Tibial nerve (tissue), 4 donors: ENCODE measurements at regions not wholly inside any gene's neighbourhood (a gene's known extent, or its start where the extent isn't known, plus 50 kb on each side); places are given as distances from the start of the nearest gene placed in this dataset.

Experiments
- DNase-seq, 2 donors: peaks; one replicate each; pipeline ENCODE4 v3.0.0-alpha.2; 2019; ENCODE audit warnings: low spot score in 2 of 2
- H3K27ac ChIP-seq, 4 donors: fragments of 200-600 bp; sonication (generic) in 3 of 4; one replicate each; pipeline ENCODE4 v1.5.1; 2017 to 2019; ENCODE audit warnings: mild to moderate bottlenecking in 1 of 4
- H3K27me3 ChIP-seq, 2 donors: fragments of 200-600 bp; sonication (generic) in 1 of 2; one replicate each; pipeline versions ENCODE4 v1.5.1 to v1.6.0; 2017 to 2019
- H3K36me3 ChIP-seq, 3 donors: fragments of 200-600 bp; sonication (generic); one replicate each; pipeline ENCODE4 v1.5.1; 2018 to 2019
- H3K4me1 ChIP-seq, 4 donors: fragments of 200-600 bp; sonication (generic) in 3 of 4; one replicate each; pipeline ENCODE4 v1.5.1; 2017 to 2019
- H3K4me3 ChIP-seq, 4 donors: fragments of 200-600 bp; sonication (generic) in 3 of 4; one replicate each; pipeline ENCODE4 v1.5.1; 2017 to 2019; ENCODE audit warnings: mild to moderate bottlenecking in 1 of 4, moderate library complexity in 1 of 4
- H3K9me3 ChIP-seq, 4 donors: fragments of 200-600 bp; sonication (generic) in 3 of 4; one replicate each; pipeline ENCODE4 v1.5.1; 2017 to 2019
- CTCF ChIP-seq, 5 experiments: fragments of 200-600 bp in 3 of 5; fragments of 450-650 bp in 2 of 5; sonication (generic) in 3 of 5; IDR thresholded peaks; one replicate each; pipeline ENCODE4 v1.5.1; 2016 to 2019; ENCODE audit warnings: antibody characterized with exemption in 5 of 5, mild to moderate bottlenecking in 3 of 5, moderate library complexity in 2 of 5
- EP300 ChIP-seq, 2 donors: sonication (generic); formaldehyde crosslinking; IDR thresholded peaks; one replicate each; pipeline ENCODE4 v1.6.1; 2017; ENCODE audit warnings: antibody characterized with exemption in 2 of 2, mild to moderate bottlenecking in 1 of 2
- POLR2A ChIP-seq, 2 donors: fragments of 450-650 bp; IDR thresholded peaks; one replicate each; pipeline ENCODE4 v1.6.1; 2017; ENCODE audit warnings: antibody characterized with exemption in 2 of 2, mild to moderate bottlenecking in 2 of 2, moderate library complexity in 2 of 2
- WGBS, 2 donors: methylation state at CpG; one replicate each; pipeline ENCODE4 v1.1.5; 2018; 5-methylcytosine and 5-hydroxymethylcytosine counted together

- peaks cover 0 to 24% (median 6%) of the 10 kb centered on the region in 4 donors for H3K9me3 ChIP-seq
- H3K36me3 ChIP-seq, result no peaks in the 10 kb centered on the region
- H3K27ac ChIP-seq, result no peak overlapping the region
- DNase-seq, result no peak
- no peak overlapping the region for H3K4me3 ChIP-seq
- H3K27me3 ChIP-seq, result no peaks in the 10 kb centered on the region
- 46 to 47% methylated on average over 2 of the region's 2 CpGs for WGBS, 2 donors
- TF ChIP-seq EP300 (IDR thresholded peaks at IDR 0.05) (no peak), CTCF (IDR thresholded peaks at IDR 0.05) (no peak), POLR2A (IDR thresholded peaks at IDR 0.05) (no peak)
- peaks cover 0 to 9% (median 3%) of the 10 kb centered on the region in 4 donors for H3K4me1 ChIP-seq
These were observed 126.9 kb upstream of the HS3ST2 start for GRCh38 chr16:22687031-22687530.

GRCh38 chr16:22688463-22688862 is 125.5 kb upstream of the HS3ST2 start:
- no peak for DNase-seq
- Histone ChIP-seq H3K4me1 (peaks cover 0 to 9% (median 3%) of the 10 kb centered on the region in 4 donors), H3K9me3 (peaks cover 0 to 24% (median 6%) of the 10 kb centered on the region in 4 donors), H3K4me3 (no peak overlapping the region), H3K36me3 (no peaks in the 10 kb centered on the region), H3K27me3 (no peaks in the 10 kb centered on the region), H3K27ac (no peak overlapping the region)
- WGBS, 2 donors, result 88 to 90% methylated on average over 2 of the region's 2 CpGs
- TF ChIP-seq POLR2A (IDR thresholded peaks at IDR 0.05) (no peak), CTCF (IDR thresholded peaks at IDR 0.05) (no peak), EP300 (IDR thresholded peaks at IDR 0.05) (no peak)

- Histone ChIP-seq H3K36me3 (no peaks in the 10 kb centered on the region), H3K4me3 (no peak overlapping the region), H3K4me1 (peaks cover 0 to 9% (median 3%) of the 10 kb centered on the region in 4 donors), H3K27me3 (no peaks in the 10 kb centered on the region), H3K27ac (no peak overlapping the region), H3K9me3 (peaks cover 0 to 24% (median 6%) of the 10 kb centered on the region in 4 donors)
- no peak for DNase-seq
- WGBS, 2 donors, result 87 to 90% methylated on average over 1 of the region's 1 CpG
- TF ChIP-seq POLR2A (IDR thresholded peaks at IDR 0.05) (no peak), EP300 (IDR thresholded peaks at IDR 0.05) (no peak), CTCF (IDR thresholded peaks at IDR 0.05) (no peak)
These were observed 125.0 kb upstream of the HS3ST2 start for GRCh38 chr16:22688930-22689329.

DNA sequence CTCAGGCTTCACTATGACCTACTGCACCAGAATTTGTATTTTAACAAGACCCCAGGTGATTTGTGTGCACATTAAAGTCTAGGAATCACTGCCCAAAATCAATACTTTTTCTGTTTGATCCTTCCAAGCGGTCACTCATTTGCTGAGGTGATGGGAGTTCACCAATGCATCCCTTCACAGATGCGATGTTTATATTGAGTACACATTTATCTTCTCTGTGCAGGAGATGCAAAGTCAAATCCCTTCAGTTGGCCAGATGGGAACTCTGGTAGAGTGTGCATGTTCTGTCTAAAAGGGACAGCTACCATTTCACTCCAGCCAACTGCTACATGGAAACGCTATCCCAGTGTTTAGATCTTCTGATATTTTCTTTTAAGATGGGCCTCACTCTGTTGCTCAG is 122.6 kb upstream of the HS3ST2 start:
- Histone ChIP-seq H3K4me3 (no peak overlapping the region), H3K4me1 (peaks cover 0 to 6% (median 0%) of the 10 kb centered on the region in 4 donors), H3K27me3 (no peaks in the 10 kb centered on the region), H3K27ac (no peak overlapping the region), H3K36me3 (no peaks in the 10 kb centered on the region), H3K9me3 (peaks cover 0 to 23% (median 6%) of the 10 kb centered on the region in 4 donors)
- DNase-seq, result no peak
- TF ChIP-seq CTCF (IDR thresholded peaks at IDR 0.05) (no peak), EP300 (IDR thresholded peaks at IDR 0.05) (no peak), POLR2A (IDR thresholded peaks at IDR 0.05) (no peak)
- 82 to 91% methylated on average over 3 of the region's 3 CpGs for WGBS, 2 donors

DNA sequence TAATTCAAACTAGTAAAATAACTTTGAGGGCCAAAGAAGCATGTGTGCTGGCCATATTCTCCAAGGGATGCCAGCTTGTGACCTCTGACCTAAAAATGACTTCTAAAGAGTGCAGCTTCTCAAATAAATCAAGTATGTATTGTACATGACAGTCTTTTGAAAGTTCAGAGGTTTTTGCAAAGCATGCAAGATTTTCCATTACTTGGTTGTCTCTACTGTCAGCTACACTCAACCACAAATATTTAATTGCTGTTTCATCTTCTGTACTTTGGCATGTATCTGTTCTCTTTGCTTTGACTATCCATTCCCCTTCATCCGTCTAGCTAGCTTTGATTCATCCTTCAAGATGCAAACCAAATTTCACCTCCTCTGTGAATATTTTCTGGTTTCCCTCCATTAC is 121.9 kb upstream of the HS3ST2 start:
- Histone ChIP-seq H3K4me1 (peaks cover 0 to 5% (median 0%) of the 10 kb centered on the region in 4 donors), H3K4me3 (no peak overlapping the region), H3K36me3 (no peaks in the 10 kb centered on the region), H3K9me3 (peaks cover 0 to 16% (median 2%) of the 10 kb centered on the region in 4 donors), H3K27ac (no peak overlapping the region), H3K27me3 (no peaks in the 10 kb centered on the region)
- TF ChIP-seq CTCF (IDR thresholded peaks at IDR 0.05), result no peak
- no peak for TF ChIP-seq POLR2A (IDR thresholded peaks at IDR 0.05)
- no peak for TF ChIP-seq EP300 (IDR thresholded peaks at IDR 0.05)
- WGBS, 2 donors, result 71 to 72% methylated on average over 1 of the region's 1 CpG
- DNase-seq, result no peak
